ENCODE measurements at regions not wholly inside any gene's neighbourhood (a gene's known extent, or its start where the extent isn't known, plus 50 kb on each side); places are given as distances from the start of the nearest gene placed in this dataset.
A peak's percentile ranks its signal among the peaks of the same experiment; 100 is the strongest.

DNA sequence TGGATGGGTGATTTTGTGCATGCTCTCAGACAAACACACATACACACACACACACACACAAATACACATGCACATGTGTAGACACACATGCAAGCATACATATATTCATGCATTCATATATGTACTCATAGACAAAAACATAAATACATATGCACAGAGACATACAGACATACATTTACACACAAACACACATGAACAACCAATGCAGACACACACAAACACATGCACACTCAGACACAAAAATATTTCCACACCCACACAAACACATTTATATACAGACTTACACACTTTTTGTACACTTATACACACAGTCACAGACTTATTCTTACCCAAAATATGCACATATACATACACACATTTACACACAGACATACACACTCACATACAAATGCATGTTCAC, 94.9 kb upstream of the NKX2-2 start:
- Histone ChIP-seq H3K9ac (no peak overlapping the region), H3K4me2 (no peak overlapping the region), H4K20me1 (ENCODE audit: low read depth) (no peaks in the 10 kb centered on the region), H3K27ac (no peak overlapping the region), H3K4me1 (no peaks in the 10 kb centered on the region), H3K27me3 (peaks cover 4% of the 10 kb centered on the region), H2AFZ (replicated peaks) (no peak overlapping the region), H3K9me3 (ENCODE audit: low read depth) (no peaks in the 10 kb centered on the region), H3K36me3 (no peaks in the 10 kb centered on the region), H3F3A (ENCODE audit: low read depth) (no peaks in the 10 kb centered on the region), H3K4me3 (no peak overlapping the region), H3K79me2 (ENCODE audit: low read depth) (no peaks in the 10 kb centered on the region)
- H3K27ac Mint-ChIP-seq, result no peak overlapping the region
- H3K36me3 Mint-ChIP-seq, result no peaks in the 10 kb centered on the region
- no peak for TF ChIP-seq EZH2phosphoT487 (IDR thresholded peaks at IDR 0.05)
- TF ChIP-seq EZH2 (IDR thresholded peaks at IDR 0.05), result no peak
- TF ChIP-seq CTCF (IDR thresholded peaks at IDR 0.05), result no peak
- H3K27me3 Mint-ChIP-seq (ENCODE audit: insufficient read depth, low read depth), result peaks cover 14% of the 10 kb centered on the region
- no peak overlapping the region for H3K4me3 Mint-ChIP-seq
- DNase-seq (ENCODE audit: low spot score), result no peak
- H3K4me1 Mint-ChIP-seq, result no peaks in the 10 kb centered on the region
- peaks cover 9% of the 10 kb centered on the region for H3K9me3 Mint-ChIP-seq

DNA sequence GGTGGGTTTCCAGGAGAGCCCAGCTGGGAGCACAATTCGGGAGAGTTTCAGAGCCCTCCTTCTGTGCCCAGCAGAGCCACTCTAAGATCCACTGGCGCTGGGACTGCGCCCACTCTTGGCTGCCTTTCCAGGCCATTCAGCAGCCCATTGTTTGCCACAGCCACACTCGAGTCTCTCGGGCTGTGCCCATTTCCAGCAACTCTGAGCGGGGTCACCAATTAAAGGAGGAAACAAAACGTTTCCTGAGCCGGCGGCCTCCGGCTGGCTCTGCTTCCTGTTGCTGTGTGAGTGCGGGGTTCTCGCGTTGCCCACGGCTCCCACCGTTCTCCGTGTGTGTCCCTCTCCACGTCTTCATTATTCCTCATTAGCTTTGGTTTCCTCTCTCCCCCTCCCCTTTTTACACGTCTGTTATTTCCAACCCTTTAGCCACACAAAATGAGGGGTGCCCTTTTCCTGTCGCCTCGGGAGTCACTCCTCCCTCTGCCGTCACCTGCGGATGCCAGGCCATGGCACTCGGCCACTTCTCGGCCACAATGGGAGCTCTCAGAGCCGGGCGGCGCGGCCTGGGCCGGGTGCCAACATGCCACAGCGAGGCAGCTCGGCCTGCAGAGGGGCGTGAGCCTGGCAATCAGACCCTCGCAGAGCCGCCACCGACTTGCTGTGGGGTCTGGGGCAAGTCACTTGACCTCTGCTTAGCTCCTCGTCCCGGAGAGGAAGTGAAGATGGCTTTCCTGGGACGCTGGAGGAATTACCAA, 94.3 kb upstream of the NKX2-2 start:
- Histone ChIP-seq H4K20me1 (ENCODE audit: low read depth) (no peaks in the 10 kb centered on the region), H3K27ac (no peak overlapping the region), H3K27me3 (no peaks in the 10 kb centered on the region), H3K36me3 (no peaks in the 10 kb centered on the region), H2AFZ (replicated peaks) (peak overlapping the region; percentile 34), H3K79me2 (ENCODE audit: low read depth) (no peaks in the 10 kb centered on the region), H3K4me3 (no peak overlapping the region), H3K9me3 (ENCODE audit: low read depth) (no peaks in the 10 kb centered on the region), H3K9ac (no peak overlapping the region), H3K4me1 (no peaks in the 10 kb centered on the region), H3K4me2 (no peak overlapping the region), H3F3A (ENCODE audit: low read depth) (no peaks in the 10 kb centered on the region)
- no peak for DNase-seq (ENCODE audit: low spot score)
- no peak overlapping the region for H3K4me3 Mint-ChIP-seq
- H3K36me3 Mint-ChIP-seq, result no peaks in the 10 kb centered on the region
- H3K27ac Mint-ChIP-seq, result no peak overlapping the region
- peaks cover 9% of the 10 kb centered on the region for H3K9me3 Mint-ChIP-seq
- no peaks in the 10 kb centered on the region for H3K4me1 Mint-ChIP-seq
- TF ChIP-seq CTCF (IDR thresholded peaks at IDR 0.05) (no peak), EZH2 (IDR thresholded peaks at IDR 0.05) (no peak), EZH2phosphoT487 (IDR thresholded peaks at IDR 0.05) (no peak)
- H3K27me3 Mint-ChIP-seq (ENCODE audit: insufficient read depth, low read depth), result peaks cover 14% of the 10 kb centered on the region

GRCh38 chr20:21601799-21602198, 87.9 kb upstream of the NKX2-2 start:
- peaks cover 5% of the 10 kb centered on the region for H3K27me3 Mint-ChIP-seq (ENCODE audit: insufficient read depth, low read depth)
- H3K27me3 ChIP-seq, result no peaks in the 10 kb centered on the region
- no peak overlapping the region for H3K4me3 Mint-ChIP-seq
- H3K36me3 Mint-ChIP-seq, result no peaks in the 10 kb centered on the region
- H3K36me3 ChIP-seq, result no peaks in the 10 kb centered on the region
- H2AFZ ChIP-seq (replicated peaks), result no peak overlapping the region
- no peaks in the 10 kb centered on the region for H3K4me1 Mint-ChIP-seq
- no peak overlapping the region for H3K27ac Mint-ChIP-seq
- H3K79me2 ChIP-seq (ENCODE audit: low read depth), result no peaks in the 10 kb centered on the region
- H4K20me1 ChIP-seq (ENCODE audit: low read depth), result no peaks in the 10 kb centered on the region
- H3F3A ChIP-seq (ENCODE audit: low read depth), result no peaks in the 10 kb centered on the region
- no peak overlapping the region for H3K4me3 ChIP-seq
- H3K9me3 ChIP-seq (ENCODE audit: low read depth), result no peaks in the 10 kb centered on the region
- no peak overlapping the region for H3K4me2 ChIP-seq
- no peaks in the 10 kb centered on the region for H3K4me1 ChIP-seq
- H3K27ac ChIP-seq, result no peak overlapping the region
- no peak for DNase-seq (ENCODE audit: low spot score)
- H3K9me3 Mint-ChIP-seq, result peaks cover 5% of the 10 kb centered on the region
- TF ChIP-seq CTCF (IDR thresholded peaks at IDR 0.05) (no peak), EZH2phosphoT487 (IDR thresholded peaks at IDR 0.05) (no peak)
- H3K9ac ChIP-seq, result no peak overlapping the region
